Fibroblast of mammary gland (primary cell): ENCODE measurements at regions not wholly inside any gene's neighbourhood (a gene's known extent, or its start where the extent isn't known, plus 50 kb on each side); places are given as distances from the start of the nearest gene placed in this dataset.
"Not testable (repeated sequence)": the region's sequence is repeated elsewhere in the genome, so short reads cannot be mapped to it uniquely, and the experiment has no call there.

Experiments
- DNase-seq: peaks from one replicate; pipeline ENCODE4 v3.0.0-alpha.2; 2010; ENCODE audit warnings: low read depth
- H3K4me3 ChIP-seq: 2 replicates; pipeline ENCODE4 v1.5.1; 2011; ENCODE audit warnings: low read depth, mild to moderate bottlenecking, low read length, moderate library complexity; ENCODE audit not compliant: control insufficient read depth
- TF ChIP-seq, protein P1 (sequence below): conservative IDR thresholded peaks from 2 replicates; pipeline ENCODE4 v1.5.1; 2011; ENCODE audit warnings: low read depth, low read length, inconsistent platforms; ENCODE audit not compliant: control insufficient read depth, insufficient read depth

- DNase-seq, result no peak
- H3K4me3 ChIP-seq, result no peak overlapping the region
- TF ChIP-seq, protein P1, sequence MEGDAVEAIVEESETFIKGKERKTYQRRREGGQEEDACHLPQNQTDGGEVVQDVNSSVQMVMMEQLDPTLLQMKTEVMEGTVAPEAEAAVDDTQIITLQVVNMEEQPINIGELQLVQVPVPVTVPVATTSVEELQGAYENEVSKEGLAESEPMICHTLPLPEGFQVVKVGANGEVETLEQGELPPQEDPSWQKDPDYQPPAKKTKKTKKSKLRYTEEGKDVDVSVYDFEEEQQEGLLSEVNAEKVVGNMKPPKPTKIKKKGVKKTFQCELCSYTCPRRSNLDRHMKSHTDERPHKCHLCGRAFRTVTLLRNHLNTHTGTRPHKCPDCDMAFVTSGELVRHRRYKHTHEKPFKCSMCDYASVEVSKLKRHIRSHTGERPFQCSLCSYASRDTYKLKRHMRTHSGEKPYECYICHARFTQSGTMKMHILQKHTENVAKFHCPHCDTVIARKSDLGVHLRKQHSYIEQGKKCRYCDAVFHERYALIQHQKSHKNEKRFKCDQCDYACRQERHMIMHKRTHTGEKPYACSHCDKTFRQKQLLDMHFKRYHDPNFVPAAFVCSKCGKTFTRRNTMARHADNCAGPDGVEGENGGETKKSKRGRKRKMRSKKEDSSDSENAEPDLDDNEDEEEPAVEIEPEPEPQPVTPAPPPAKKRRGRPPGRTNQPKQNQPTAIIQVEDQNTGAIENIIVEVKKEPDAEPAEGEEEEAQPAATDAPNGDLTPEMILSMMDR, result no peak
Measured at GRCh38 chr21:28858424-28858823, 134.3 kb downstream of the LTN1 start.

DNA sequence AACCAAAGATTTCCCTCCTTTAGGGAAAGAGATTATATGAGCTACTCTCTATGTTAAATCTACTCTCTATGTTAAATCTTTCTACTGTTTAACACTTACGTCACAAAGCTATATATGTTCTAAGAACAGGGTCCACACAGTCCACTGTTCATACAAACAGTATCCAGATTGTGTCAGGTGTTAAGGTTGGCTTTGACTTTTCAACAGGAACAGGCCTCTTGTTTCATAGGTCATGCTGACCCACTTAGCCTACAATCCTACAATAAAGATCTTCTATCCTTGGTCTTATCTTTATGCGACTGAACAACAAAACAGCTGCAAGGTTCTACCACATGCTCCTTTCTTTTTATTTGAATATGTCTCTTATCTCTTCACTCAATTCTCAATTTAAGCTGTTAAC is 134.9 kb downstream of the LTN1 start:
- DNase-seq, result no peak
- TF ChIP-seq, protein P1, result no peak
- no peak overlapping the region for H3K4me3 ChIP-seq

- TF ChIP-seq, protein P1, result no peak
- no peak for DNase-seq
- no peak overlapping the region for H3K4me3 ChIP-seq
Measured at GRCh38 chr21:28856588-28857250, 136.0 kb downstream of the LTN1 start.

GRCh38 chr21:28852706-28853105 is 140.0 kb downstream of the LTN1 start:
- TF ChIP-seq, protein P1, result no peak

GRCh38 chr21:28851645-28852044 is 141.0 kb downstream of the LTN1 start:
- no peak for DNase-seq
- H3K4me3 ChIP-seq, result no peak overlapping the region
- TF ChIP-seq, protein P1, result no peak

More at GRCh38 chr21:28852706-28853105, 140.0 kb downstream of the LTN1 start:
- no peak for DNase-seq
- no peak overlapping the region for H3K4me3 ChIP-seq

GRCh38 chr21:28839237-28839636 is 153.4 kb downstream of the LTN1 start:
- DNase-seq, H3K4me3 ChIP-seq: not testable (repeated sequence)

DNA sequence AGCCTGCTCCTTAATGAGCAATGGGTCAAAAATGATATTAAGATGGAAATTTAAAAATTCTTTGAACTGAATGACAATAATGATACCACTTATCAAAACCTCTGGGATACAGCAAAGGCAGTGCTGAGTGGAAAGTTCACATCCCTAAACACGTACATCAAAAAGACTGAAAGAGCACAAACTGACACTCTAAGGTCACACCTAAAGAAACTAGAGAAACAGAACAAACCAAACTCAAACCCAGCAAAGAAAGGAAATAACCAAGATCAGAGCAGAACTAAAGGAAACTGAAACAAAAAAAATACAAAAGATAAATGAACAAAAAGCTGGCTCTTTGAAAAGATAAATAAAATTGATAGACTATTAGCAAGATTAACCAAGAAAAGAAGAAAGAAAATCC is 155.3 kb downstream of the LTN1 start:
- not testable (repeated sequence) for H3K4me3 ChIP-seq, DNase-seq

DNA sequence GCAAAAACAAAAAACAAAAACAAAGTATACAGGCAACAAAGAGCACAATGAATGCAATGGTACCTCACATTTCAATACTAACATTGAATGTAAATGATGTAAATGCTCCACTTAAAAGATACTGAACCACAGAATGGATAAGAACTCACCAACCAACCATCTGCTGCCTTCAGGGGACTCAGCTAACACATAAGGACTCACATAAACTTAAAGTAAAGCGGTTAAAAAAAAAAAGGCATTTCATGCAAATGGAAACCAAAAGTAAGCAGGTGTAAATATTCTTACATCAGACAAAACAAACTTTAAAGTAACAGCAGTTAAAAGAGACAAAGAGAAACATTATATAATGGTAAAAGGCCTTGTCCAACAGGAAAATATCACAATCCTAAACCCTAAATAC is 156.1 kb downstream of the LTN1 start:
- not testable (repeated sequence) for DNase-seq

More for the DNA sequence above, 156.1 kb downstream of the LTN1 start:
- H3K4me3 ChIP-seq, result not testable (repeated sequence)
